IMR-90 (cell line): ENCODE measurements at regions not wholly inside any gene's neighbourhood (a gene's known extent, or its start where the extent isn't known, plus 50 kb on each side); places are given as distances from the start of the nearest gene placed in this dataset.

Source experiments
- ATAC-seq: fragments of 200-7000 bp; cut with Tn5 transposase; 2 replicates; pipeline ENCODE4 v1.9.1; 2020; ENCODE audit warnings: low read depth, mild to moderate bottlenecking, moderate library complexity
- BruUV-seq: library from RNA; stranded (reverse); fragments of 400-500 nt; replicated peaks from 2 replicates; lab custom pipeline; 2021; lab: Mats Ljungman, UMichigan
- CTCF ChIA-PET: fragments of 300-600 bp; formaldehyde crosslinking; extraction: SDS; loops from one replicate; lab custom pipeline; 2021; ENCODE audit warnings: antibody characterized with exemption; lab: Yijun Ruan, JAX
- POLR2A ChIA-PET: fragments of 300-600 bp; sonication (Branson Sonifier 250); formaldehyde crosslinking; loops from one replicate; lab custom pipeline; 2022; ENCODE audit warnings: antibody characterized with exemption; ENCODE audit not compliant: unreplicated experiment; lab: Charles Lee
- DNase-seq: peaks from one replicate; pipeline ENCODE4 v3.0.0; 2013
- H2AFZ ChIP-seq: replicated peaks from 2 replicates; pipeline ENCODE3; 2013; ENCODE audit warnings: low read length, mild to moderate bottlenecking; ENCODE audit not compliant: poor library complexity
- H2AK5ac ChIP-seq: 2 replicates; pipeline ENCODE4 v1.6.1; 2013; ENCODE audit warnings: low read depth, low read length, inconsistent platforms
- H2AK9ac ChIP-seq: replicated peaks from 2 replicates; pipeline ENCODE3; 2013; ENCODE audit warnings: mild to moderate bottlenecking, low read depth, low read length, moderate library complexity; ENCODE audit not compliant: poor library complexity
- H2BK120ac ChIP-seq: 2 replicates; pipeline ENCODE4 v1.6.1; 2013; ENCODE audit warnings: low read depth, low read length, inconsistent platforms
- H2BK15ac ChIP-seq: 3 replicates; pipeline ENCODE4 v1.6.1; 2013; ENCODE audit warnings: low read depth, low read length, inconsistent platforms
- H2BK20ac ChIP-seq: 2 replicates; pipeline ENCODE4 v1.6.1; 2013; ENCODE audit warnings: low read depth, mild to moderate bottlenecking, inconsistent platforms, low read length, moderate library complexity
- H2BK5ac ChIP-seq: 2 replicates; pipeline ENCODE4 v1.6.1; 2013; ENCODE audit warnings: mild to moderate bottlenecking, low read depth, low read length, inconsistent platforms; ENCODE audit not compliant: poor library complexity, severe bottlenecking
- H3K14ac ChIP-seq: replicated peaks from 2 replicates; pipeline ENCODE4 v1.6.1; 2013; ENCODE audit warnings: low read depth, low read length, inconsistent platforms
- H3K18ac ChIP-seq: 2 replicates; pipeline ENCODE4 v1.6.1; 2013; ENCODE audit warnings: low read depth, low read length, control low read depth
- H3K23ac ChIP-seq: 2 replicates; pipeline ENCODE4 v1.6.1; 2013; ENCODE audit warnings: low read depth, low read length, inconsistent platforms
- H3K27ac ChIP-seq: 2 replicates; pipeline ENCODE4 v1.5.1; 2013; ENCODE audit warnings: mild to moderate bottlenecking, control low read depth, low read length; ENCODE audit not compliant: insufficient read depth
- H3K27me3 ChIP-seq: 2 replicates; pipeline ENCODE4 v1.6.1; 2013; ENCODE audit warnings: low read length; ENCODE audit not compliant: control insufficient read depth, insufficient read depth
- H3K36me3 ChIP-seq: 2 replicates; pipeline ENCODE4 v1.6.1; 2013; ENCODE audit warnings: low read length, mixed read lengths; ENCODE audit not compliant: control insufficient read depth, insufficient read depth
- H3K4ac ChIP-seq: 2 replicates; pipeline ENCODE4 v1.6.1; 2013; ENCODE audit warnings: low read depth, low read length, inconsistent platforms
- H3K4me1 ChIP-seq: 2 replicates; pipeline ENCODE4 v1.6.1; 2013; ENCODE audit warnings: low read length, mixed read lengths; ENCODE audit not compliant: control insufficient read depth, insufficient read depth
- H3K4me2 ChIP-seq: 2 replicates; pipeline ENCODE4 v1.6.1; 2013; ENCODE audit warnings: low read depth, mild to moderate bottlenecking, control low read depth, low read length, moderate library complexity
- H3K4me3 ChIP-seq: 2 replicates; pipeline ENCODE4 v1.5.1; 2013; ENCODE audit warnings: low read depth, mild to moderate bottlenecking, control low read depth, low read length, moderate library complexity; ENCODE audit not compliant: insufficient read depth
- H3K56ac ChIP-seq: 2 replicates; pipeline ENCODE4 v1.6.1; 2013; ENCODE audit warnings: low read length, inconsistent platforms; ENCODE audit not compliant: insufficient read depth; ENCODE audit errors: extremely low read depth
- H3K79me1 ChIP-seq, 2 experiments: 2 replicates each; pipeline ENCODE4 v1.6.1; 2013; ENCODE audit warnings: low read length in 2 of 2, inconsistent platforms in 1 of 2, low read depth in 1 of 2
- H3K9ac ChIP-seq: 2 replicates; pipeline ENCODE4 v1.6.1; 2013; ENCODE audit warnings: low read depth, low read length, control low read depth
- H3K9me1 ChIP-seq: 2 replicates; pipeline ENCODE4 v1.6.1; 2013; ENCODE audit warnings: low read length, inconsistent platforms; ENCODE audit not compliant: insufficient read depth
- H3K9me3 ChIP-seq: 2 replicates; pipeline ENCODE4 v1.6.1; 2013; ENCODE audit warnings: low read length; ENCODE audit not compliant: control insufficient read depth, insufficient read depth
- H4K20me1 ChIP-seq: 2 replicates; pipeline ENCODE4 v1.6.1; 2013; ENCODE audit warnings: low read length, inconsistent platforms; ENCODE audit not compliant: insufficient read depth
- H4K5ac ChIP-seq: 2 replicates; pipeline ENCODE4 v1.6.1; 2013; ENCODE audit warnings: mild to moderate bottlenecking, low read depth, low read length, control low read depth
- H4K8ac ChIP-seq, 2 experiments: 2 replicates each; pipeline ENCODE4 v1.6.1; 2013; ENCODE audit warnings: low read depth in 2 of 2, low read length in 2 of 2, control low read depth in 1 of 2, inconsistent platforms in 1 of 2
- H4K91ac ChIP-seq: 2 replicates; pipeline ENCODE4 v1.6.1; 2013; ENCODE audit warnings: low read depth, low read length, inconsistent platforms; ENCODE audit not compliant: insufficient read depth
- MAFK ChIP-seq: IDR thresholded peaks from 2 replicates; pipeline ENCODE4 v1.6.1; 2012; ENCODE audit warnings: low read depth, low read length, improper control_type of control experiment
- RAD21 ChIP-seq: IDR thresholded peaks from 2 replicates; pipeline ENCODE4 v1.6.1; 2012; ENCODE audit warnings: low read length, improper control_type of control experiment
- WGBS, 2 experiments: methylation state at CpG; one replicate each; pipeline versions ENCODE4 v1.1.5 to v1.1.7; 2013; ENCODE audit warnings: missing lambda C conversion rate in 2 of 2; ENCODE audit not compliant: insufficient read length in 1 of 2; ENCODE audit errors: extremely low coverage in 2 of 2; 5-methylcytosine and 5-hydroxymethylcytosine counted together
- dilution Hi-C: fragments of 300-500 bp; cut with HindIII; formaldehyde crosslinking; loops from one replicate; pipeline ENCODE4 v1.14.3; 2018; ENCODE audit warnings: low sequenced_read_pairs; ENCODE audit not compliant: unreplicated experiment
- in situ Hi-C: fragments of 300-500 bp; cut with MboI; formaldehyde crosslinking; loops from 3 replicates; pipeline ENCODE4 v1.14.3; 2019; ENCODE audit warnings: low sequenced_read_pairs, inconsistent platforms, mixed read lengths
- intact Hi-C: fragments of 100-400 bp; cut with micrococcal nuclease; formaldehyde crosslinking; loops from 2 replicates; pipeline ENCODE4 v1.10.0; 2022

DNA sequence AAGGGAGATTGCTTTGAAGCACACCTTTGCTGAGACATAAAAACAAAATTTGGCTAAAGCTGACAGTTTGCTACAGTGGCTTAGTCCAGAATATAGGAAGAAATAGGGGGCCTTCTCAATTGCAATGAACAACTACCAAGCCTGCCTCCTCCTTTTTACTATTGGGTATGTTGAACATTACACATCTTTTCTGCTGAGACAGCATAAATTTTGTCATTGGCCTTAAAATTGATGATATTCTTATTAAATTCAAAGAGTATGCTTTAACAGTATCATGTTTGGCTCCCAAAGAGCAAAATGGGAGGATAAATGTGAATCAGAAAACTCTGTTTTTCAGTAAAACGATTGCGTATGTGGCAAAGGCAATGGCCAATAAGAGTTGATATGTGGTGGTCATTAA lies 721.9 kb upstream of the IGFBP7 start:
- Histone ChIP-seq H3K36me3 (no peaks in the 10 kb centered on the region), H2AFZ (no peak overlapping the region), H2AK5ac (no peak overlapping the region), H3K4me1 (no peaks in the 10 kb centered on the region), H3K18ac (no peak overlapping the region), H4K8ac (no peak overlapping the region), H3K4me2 (no peak overlapping the region), H4K5ac (no peak overlapping the region), H3K9me1 (no peaks in the 10 kb centered on the region), H3K14ac (no peak overlapping the region), H3K79me1 (no peaks in the 10 kb centered on the region), H4K20me1 (no peaks in the 10 kb centered on the region), H3K27me3 (no peaks in the 10 kb centered on the region), H2AK9ac (no peak overlapping the region), H3K4me3 (no peak overlapping the region), H3K27ac (no peak overlapping the region), H4K91ac (no peak overlapping the region), H3K56ac (no peak overlapping the region), H3K4ac (no peak overlapping the region), H2BK5ac (no peak overlapping the region), H2BK15ac (no peak overlapping the region), H3K9me3 (peaks cover 2% of the 10 kb centered on the region; the same call in 1 of the 2 replicates), H2BK120ac (no peak overlapping the region), H2BK20ac (no peak overlapping the region), H3K23ac (no peak overlapping the region), H3K9ac (no peak overlapping the region)
- POLR2A ChIA-PET: no interaction called here
- intact Hi-C loops: no loop called here
- WGBS, 2 experiments: no CpG with 5 or more reads among the region's 2 CpGs
- CTCF ChIA-PET: no interaction called here
- peak; percentile 97 for TF ChIP-seq MAFK
- TF ChIP-seq RAD21: no peak
- ATAC-seq (no peak), DNase-seq (no peak)
- in situ Hi-C loops: no loop called here
- BruUV-seq: no TSS peak
- dilution Hi-C loops: no loop called here
